Cardiac muscle cell (in vitro differentiated cells and primary cell): ENCODE measurements at regions not wholly inside any gene's neighbourhood (a gene's known extent, or its start where the extent isn't known, plus 50 kb on each side); places are given as distances from the start of the nearest gene placed in this dataset.
A peak's percentile ranks its signal among the peaks of the same experiment; 100 is the strongest.

ENCODE experiments used
- DNase-seq, 2 donors: peaks; one replicate each; pipeline versions ENCODE4 v3.0.0 to v3.0.0-alpha.2; 2010 to 2017; ENCODE audit warnings: low read depth in 1 of 2, low spot score in 1 of 2
- H3K27ac ChIP-seq: fragments of 200-600 bp; sonication (generic); 2 replicates; pipeline ENCODE4 v1.5.1; 2016
- H3K27me3 ChIP-seq: fragments of 200-600 bp; sonication (generic); 2 replicates; pipeline ENCODE4 v1.6.0; 2016; ENCODE audit warnings: control low read depth
- H3K36me3 ChIP-seq: fragments of 200-600 bp; sonication (generic); 2 replicates; pipeline ENCODE4 v1.5.1; 2016; ENCODE audit warnings: control low read depth
- H3K4me1 ChIP-seq: fragments of 200-600 bp; sonication (generic); 2 replicates; pipeline ENCODE4 v1.8.1; 2017; ENCODE audit warnings: low read depth, mild to moderate bottlenecking, mixed run types
- H3K4me3 ChIP-seq: fragments of 200-600 bp; sonication (generic); 2 replicates; pipeline ENCODE4 v1.5.1; 2016; ENCODE audit warnings: mild to moderate bottlenecking
- H3K9me3 ChIP-seq: fragments of 200-600 bp; sonication (generic); 2 replicates; pipeline ENCODE4 v1.5.1; 2017; ENCODE audit warnings: low read depth, mild to moderate bottlenecking, control low read depth
- CTCF ChIP-seq: IDR thresholded peaks from 2 replicates; pipeline ENCODE4 v1.5.1; 2012; ENCODE audit warnings: low read depth, mild to moderate bottlenecking, low read length

GRCh38 chr3:29141197-29141917, 139.5 kb upstream of the RBMS3 start:
- peak; percentile 29 to 35 for DNase-seq
- H3K4me1 ChIP-seq = peaks cover 39% of the 10 kb centered on the region
- H3K27ac ChIP-seq = peak overlapping the region; percentile 24
- TF ChIP-seq CTCF = no peak
- H3K9me3 ChIP-seq = no peaks in the 10 kb centered on the region
- H3K27me3 ChIP-seq = no peaks in the 10 kb centered on the region
- no peaks in the 10 kb centered on the region for H3K36me3 ChIP-seq
- no peak overlapping the region for H3K4me3 ChIP-seq

- Histone ChIP-seq H3K4me1 (peaks cover 39% of the 10 kb centered on the region), H3K36me3 (no peaks in the 10 kb centered on the region), H3K27ac (no peak overlapping the region), H3K4me3 (no peak overlapping the region), H3K27me3 (no peaks in the 10 kb centered on the region), H3K9me3 (no peaks in the 10 kb centered on the region)
- peak in 1 of 2 donors; percentile 6 for DNase-seq
- TF ChIP-seq CTCF = no peak
Measured at GRCh38 chr3:29141918-29142275, 139.0 kb upstream of the RBMS3 start.

GRCh38 chr3:29143151-29143550, 137.7 kb upstream of the RBMS3 start:
- Histone ChIP-seq H3K9me3 (no peaks in the 10 kb centered on the region), H3K27ac (no peak overlapping the region), H3K4me3 (no peak overlapping the region), H3K27me3 (no peaks in the 10 kb centered on the region), H3K4me1 (peaks cover 39% of the 10 kb centered on the region), H3K36me3 (no peaks in the 10 kb centered on the region)
- no peak for TF ChIP-seq CTCF
- DNase-seq = no peak

- Histone ChIP-seq H3K27ac (no peak overlapping the region), H3K27me3 (no peaks in the 10 kb centered on the region), H3K36me3 (no peaks in the 10 kb centered on the region), H3K4me1 (peaks cover 39% of the 10 kb centered on the region), H3K4me3 (no peak overlapping the region), H3K9me3 (no peaks in the 10 kb centered on the region)
- TF ChIP-seq CTCF = no peak
- DNase-seq = peak; percentile 4 to 75
Measured at GRCh38 chr3:29144361-29144760, 136.5 kb upstream of the RBMS3 start.

- Histone ChIP-seq H3K9me3 (no peaks in the 10 kb centered on the region), H3K4me3 (no peak overlapping the region), H3K4me1 (peaks cover 39% of the 10 kb centered on the region), H3K27me3 (no peaks in the 10 kb centered on the region), H3K36me3 (no peaks in the 10 kb centered on the region), H3K27ac (no peak overlapping the region)
- TF ChIP-seq CTCF = peak; percentile 42
- DNase-seq = peak; percentile 42 to 80
Measured at GRCh38 chr3:29144807-29145206, 136.1 kb upstream of the RBMS3 start.
